ENCODE measurements at regions not wholly inside any gene's neighbourhood (a gene's known extent, or its start where the extent isn't known, plus 50 kb on each side); places are given as distances from the start of the nearest gene placed in this dataset.

DNA sequence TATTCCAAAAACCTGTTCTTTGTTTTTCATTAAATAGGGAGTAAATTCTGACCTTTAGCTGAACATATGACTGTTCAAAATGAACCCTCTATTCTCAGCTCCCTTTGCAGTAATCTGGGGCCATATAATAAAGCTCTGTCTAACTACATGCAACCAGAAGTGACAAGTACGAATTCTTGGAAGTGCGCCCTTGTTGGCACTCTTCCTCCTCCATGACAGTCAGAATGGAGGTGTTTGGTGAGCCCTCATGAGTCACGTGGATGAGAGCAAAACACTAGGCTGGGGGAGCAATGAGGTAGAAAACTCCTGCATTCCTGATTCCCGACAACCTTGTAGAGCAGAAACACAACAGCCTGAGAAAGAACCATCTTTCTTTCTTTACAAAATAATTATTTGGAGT, 552.9 kb downstream of the FBXO15 start:
- no peak for DNase-seq
- Histone ChIP-seq H3K9me3 (no peaks in the 10 kb centered on the region), H3K27me3 (no peaks in the 10 kb centered on the region), H3K4me3 (no peak overlapping the region), H3K27ac (no peak overlapping the region), H3K4me1 (no peaks in the 10 kb centered on the region), H3K36me3 (no peaks in the 10 kb centered on the region)
- intact Hi-C loops (cut with DNase I), result no loop called here
- WGBS, 2 donors, result 54 to 84% methylated on average over 4 of the region's 4 CpGs
- TF ChIP-seq EP300 (IDR thresholded peaks at IDR 0.05) (no peak), CTCF (IDR thresholded peaks at IDR 0.05) (no peak), POLR2A (IDR thresholded peaks at IDR 0.05) (no peak), POLR2AphosphoS5 (IDR thresholded peaks at IDR 0.05) (no peak)

GRCh38 chr18:73593207-73593606, 554.4 kb downstream of the FBXO15 start:
- H3K4me3 ChIP-seq, result no peak overlapping the region
- H3K4me1 ChIP-seq, result no peaks in the 10 kb centered on the region
- H3K36me3 ChIP-seq, result no peaks in the 10 kb centered on the region
- H3K27ac ChIP-seq, result no peak overlapping the region
- H3K27me3 ChIP-seq, result no peaks in the 10 kb centered on the region
- H3K9me3 ChIP-seq, result no peaks in the 10 kb centered on the region
- TF ChIP-seq POLR2AphosphoS5 (IDR thresholded peaks at IDR 0.05) (no peak), CTCF (IDR thresholded peaks at IDR 0.05) (no peak), EP300 (IDR thresholded peaks at IDR 0.05) (no peak), POLR2A (IDR thresholded peaks at IDR 0.05) (no peak)
- intact Hi-C loops (cut with DNase I), result no loop called here
- DNase-seq, result no peak
- 77 to 80% methylated on average over 2 of the region's 2 CpGs for WGBS, 2 donors

DNA sequence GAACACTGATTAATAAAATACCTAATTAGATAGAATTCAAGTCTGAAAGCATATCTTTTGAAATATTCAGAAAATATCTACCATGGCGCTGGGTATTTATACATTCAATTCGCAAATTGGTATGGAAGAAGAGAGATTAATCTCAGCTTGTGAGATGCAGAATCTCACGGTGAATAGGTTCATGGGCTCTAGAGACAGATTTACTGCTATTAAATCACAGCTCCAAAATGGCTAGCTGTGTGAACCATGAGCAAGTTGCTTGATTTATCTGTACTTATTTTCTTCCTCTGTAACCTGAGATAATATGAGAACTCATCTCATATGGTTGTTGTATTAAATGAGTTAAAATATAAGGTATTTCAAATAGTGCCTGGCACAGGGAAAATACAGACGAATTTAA, 556.7 kb downstream of the FBXO15 start:
- DNase-seq, result no peak
- TF ChIP-seq CTCF (IDR thresholded peaks at IDR 0.05) (no peak), POLR2A (IDR thresholded peaks at IDR 0.05) (no peak), EP300 (IDR thresholded peaks at IDR 0.05) (no peak), POLR2AphosphoS5 (IDR thresholded peaks at IDR 0.05) (no peak)
- intact Hi-C loops (cut with DNase I), result no loop called here
- Histone ChIP-seq H3K4me3 (no peak overlapping the region), H3K27me3 (no peaks in the 10 kb centered on the region), H3K4me1 (no peaks in the 10 kb centered on the region), H3K36me3 (no peaks in the 10 kb centered on the region), H3K9me3 (no peaks in the 10 kb centered on the region), H3K27ac (no peak overlapping the region)
- WGBS, 2 donors, result 84 to 93% methylated on average over 4 of the region's 4 CpGs

GRCh38 chr18:73579698-73580097, 567.9 kb downstream of the FBXO15 start:
- TF ChIP-seq EP300 (IDR thresholded peaks at IDR 0.05), result no peak
- no peak for TF ChIP-seq CTCF (IDR thresholded peaks at IDR 0.05)
- no peak for TF ChIP-seq POLR2AphosphoS5 (IDR thresholded peaks at IDR 0.05)
- no peak for TF ChIP-seq POLR2A (IDR thresholded peaks at IDR 0.05)
- H3K27me3 ChIP-seq, result no peaks in the 10 kb centered on the region
- intact Hi-C loops (cut with DNase I), result no loop called here
- H3K4me3 ChIP-seq, result no peak overlapping the region
- H3K9me3 ChIP-seq, result no peaks in the 10 kb centered on the region
- no peak for DNase-seq
- H3K36me3 ChIP-seq, result no peaks in the 10 kb centered on the region
- no peaks in the 10 kb centered on the region for H3K4me1 ChIP-seq
- H3K27ac ChIP-seq, result no peak overlapping the region

DNA sequence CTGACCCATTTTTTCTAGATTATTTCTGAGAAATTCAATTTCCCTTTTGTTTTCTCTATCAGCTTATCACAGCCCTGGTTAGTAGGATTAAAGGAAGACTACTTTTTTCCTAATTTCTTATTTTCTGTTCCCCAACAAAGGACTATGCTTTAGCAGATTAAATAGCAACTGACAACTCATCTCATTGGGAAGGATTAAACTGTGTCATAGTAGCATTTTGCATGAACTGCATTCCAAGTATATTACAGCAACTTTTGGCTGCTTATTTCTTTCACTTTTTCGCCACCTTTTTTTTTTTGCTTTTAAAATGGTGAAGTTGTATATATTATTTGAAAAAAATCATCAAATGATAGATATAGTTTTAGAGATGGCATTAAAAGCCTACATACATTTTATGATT, 570.3 kb downstream of the FBXO15 start:
- TF ChIP-seq POLR2A (IDR thresholded peaks at IDR 0.05) (no peak), EP300 (IDR thresholded peaks at IDR 0.05) (no peak), CTCF (IDR thresholded peaks at IDR 0.05) (no peak), POLR2AphosphoS5 (IDR thresholded peaks at IDR 0.05) (no peak)
- H3K27ac ChIP-seq, result no peak overlapping the region
- intact Hi-C loops (cut with DNase I), result no loop called here
- H3K4me3 ChIP-seq, result no peak overlapping the region
- 80 to 90% methylated on average over 1 of the region's 1 CpG for WGBS, 2 donors
- no peaks in the 10 kb centered on the region for H3K4me1 ChIP-seq
- no peaks in the 10 kb centered on the region for H3K9me3 ChIP-seq
- no peaks in the 10 kb centered on the region for H3K27me3 ChIP-seq
- DNase-seq, result no peak
- no peaks in the 10 kb centered on the region for H3K36me3 ChIP-seq
